C4-2B (cell line): ENCODE measurements at regions not wholly inside any gene's neighbourhood (a gene's known extent, or its start where the extent isn't known, plus 50 kb on each side); places are given as distances from the start of the nearest gene placed in this dataset.

Source experiments
- ZFX ChIP-seq: fragments of 450-650 bp; IDR thresholded peaks from 2 replicates; pipeline ENCODE4 v1.6.1; 2017
- TF ChIP-seq, protein P1 (sequence below): fragments of 450-650 bp; conservative IDR thresholded peaks from 2 replicates; pipeline ENCODE4 v1.5.1; 2017; ENCODE audit warnings: mild to moderate bottlenecking

GRCh38 chr11:29634744-29635143, 382.1 kb downstream of the KCNA4 start:
- TF ChIP-seq, protein P1, sequence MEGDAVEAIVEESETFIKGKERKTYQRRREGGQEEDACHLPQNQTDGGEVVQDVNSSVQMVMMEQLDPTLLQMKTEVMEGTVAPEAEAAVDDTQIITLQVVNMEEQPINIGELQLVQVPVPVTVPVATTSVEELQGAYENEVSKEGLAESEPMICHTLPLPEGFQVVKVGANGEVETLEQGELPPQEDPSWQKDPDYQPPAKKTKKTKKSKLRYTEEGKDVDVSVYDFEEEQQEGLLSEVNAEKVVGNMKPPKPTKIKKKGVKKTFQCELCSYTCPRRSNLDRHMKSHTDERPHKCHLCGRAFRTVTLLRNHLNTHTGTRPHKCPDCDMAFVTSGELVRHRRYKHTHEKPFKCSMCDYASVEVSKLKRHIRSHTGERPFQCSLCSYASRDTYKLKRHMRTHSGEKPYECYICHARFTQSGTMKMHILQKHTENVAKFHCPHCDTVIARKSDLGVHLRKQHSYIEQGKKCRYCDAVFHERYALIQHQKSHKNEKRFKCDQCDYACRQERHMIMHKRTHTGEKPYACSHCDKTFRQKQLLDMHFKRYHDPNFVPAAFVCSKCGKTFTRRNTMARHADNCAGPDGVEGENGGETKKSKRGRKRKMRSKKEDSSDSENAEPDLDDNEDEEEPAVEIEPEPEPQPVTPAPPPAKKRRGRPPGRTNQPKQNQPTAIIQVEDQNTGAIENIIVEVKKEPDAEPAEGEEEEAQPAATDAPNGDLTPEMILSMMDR: no peak
- TF ChIP-seq ZFX: no peak
